Chondrocyte (in vitro differentiated cells): ENCODE measurements at regions not wholly inside any gene's neighbourhood (a gene's known extent, or its start where the extent isn't known, plus 50 kb on each side); places are given as distances from the start of the nearest gene placed in this dataset.
A peak's percentile ranks its signal among the peaks of the same experiment; 100 is the strongest.

Source experiments
- DNase-seq: peaks from one replicate; pipeline ENCODE4 v3.0.0; 2021; ENCODE audit warnings: mixed read lengths, low spot score
- H3K27ac Mint-ChIP-seq: one replicate; pipeline ENCODE4 v1.8.0; 2021; ENCODE audit warnings: mild to moderate bottlenecking, moderate library complexity, mixed read lengths; ENCODE audit not compliant: unreplicated experiment
- H3K27me3 Mint-ChIP-seq: 2 replicates; pipeline ENCODE4 v1.8.0; 2021; ENCODE audit warnings: low read depth, mixed read lengths
- H3K36me3 Mint-ChIP-seq: 2 replicates; pipeline ENCODE4 v1.8.0; 2021; ENCODE audit warnings: low read depth, mixed read lengths
- H3K4me1 Mint-ChIP-seq: 2 replicates; pipeline ENCODE4 v1.8.0; 2021; ENCODE audit warnings: low read depth, mild to moderate bottlenecking, mixed read lengths
- H3K4me3 Mint-ChIP-seq: one replicate; pipeline ENCODE4 v1.8.0; 2021; ENCODE audit warnings: mild to moderate bottlenecking, moderate library complexity, mixed read lengths; ENCODE audit not compliant: unreplicated experiment
- H3K9me3 Mint-ChIP-seq: 2 replicates; pipeline ENCODE4 v1.8.0; 2021; ENCODE audit warnings: low read depth, mixed read lengths
- TF ChIP-seq, protein P1 (sequence below): fragments of 200-600 bp; sonication (generic); IDR thresholded peaks from 2 replicates; pipeline ENCODE4 v1.5.0; 2021; ENCODE audit warnings: antibody characterized with exemption, mild to moderate bottlenecking, moderate library complexity

DNA sequence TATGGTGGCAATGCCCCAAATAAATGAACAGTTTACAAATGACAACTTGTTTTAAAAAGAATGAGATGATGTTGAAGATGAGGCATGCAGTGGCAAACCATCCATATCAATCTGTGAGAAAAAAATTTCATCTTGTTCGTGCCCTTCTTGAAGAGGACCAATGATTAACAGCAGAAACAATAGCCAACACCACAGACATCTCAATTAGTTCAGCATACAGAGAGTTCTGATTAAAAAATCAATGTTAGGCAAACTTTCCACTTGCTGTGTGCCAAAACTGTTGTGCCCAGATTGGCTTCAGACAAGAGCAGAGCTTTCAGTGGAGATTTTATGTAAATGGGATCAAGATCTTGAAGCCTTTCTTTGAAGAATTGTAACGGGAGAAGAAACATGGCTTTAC is 329.9 kb downstream of the BMP4 start:
- no peaks in the 10 kb centered on the region for H3K36me3 Mint-ChIP-seq
- H3K27ac Mint-ChIP-seq = no peak overlapping the region
- peaks cover 29% of the 10 kb centered on the region for H3K4me1 Mint-ChIP-seq
- H3K9me3 Mint-ChIP-seq = no peaks in the 10 kb centered on the region
- no peaks in the 10 kb centered on the region for H3K27me3 Mint-ChIP-seq
- H3K4me3 Mint-ChIP-seq = no peak overlapping the region
- DNase-seq = no peak
- TF ChIP-seq, protein P1, sequence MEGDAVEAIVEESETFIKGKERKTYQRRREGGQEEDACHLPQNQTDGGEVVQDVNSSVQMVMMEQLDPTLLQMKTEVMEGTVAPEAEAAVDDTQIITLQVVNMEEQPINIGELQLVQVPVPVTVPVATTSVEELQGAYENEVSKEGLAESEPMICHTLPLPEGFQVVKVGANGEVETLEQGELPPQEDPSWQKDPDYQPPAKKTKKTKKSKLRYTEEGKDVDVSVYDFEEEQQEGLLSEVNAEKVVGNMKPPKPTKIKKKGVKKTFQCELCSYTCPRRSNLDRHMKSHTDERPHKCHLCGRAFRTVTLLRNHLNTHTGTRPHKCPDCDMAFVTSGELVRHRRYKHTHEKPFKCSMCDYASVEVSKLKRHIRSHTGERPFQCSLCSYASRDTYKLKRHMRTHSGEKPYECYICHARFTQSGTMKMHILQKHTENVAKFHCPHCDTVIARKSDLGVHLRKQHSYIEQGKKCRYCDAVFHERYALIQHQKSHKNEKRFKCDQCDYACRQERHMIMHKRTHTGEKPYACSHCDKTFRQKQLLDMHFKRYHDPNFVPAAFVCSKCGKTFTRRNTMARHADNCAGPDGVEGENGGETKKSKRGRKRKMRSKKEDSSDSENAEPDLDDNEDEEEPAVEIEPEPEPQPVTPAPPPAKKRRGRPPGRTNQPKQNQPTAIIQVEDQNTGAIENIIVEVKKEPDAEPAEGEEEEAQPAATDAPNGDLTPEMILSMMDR = no peak

DNA sequence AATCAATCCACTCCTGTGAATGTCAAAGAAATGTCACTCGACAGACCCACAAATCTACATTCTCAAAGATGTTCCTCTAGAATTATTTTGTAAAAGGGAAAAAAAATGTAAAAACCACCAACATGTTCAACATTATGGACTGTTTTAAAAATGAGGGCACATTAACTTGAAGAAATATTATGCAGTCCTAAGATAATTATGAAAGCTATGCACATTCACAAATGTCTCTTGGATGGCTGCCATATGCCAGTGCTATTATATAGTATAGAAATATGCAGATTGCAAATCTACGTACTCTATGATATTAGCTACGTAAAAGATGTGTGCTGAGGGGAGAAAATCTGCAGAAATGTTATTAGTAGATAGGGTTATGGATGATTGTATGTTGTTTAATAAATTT is 334.2 kb downstream of the BMP4 start:
- Mint-ChIP-seq H3K4me3 (no peak overlapping the region), H3K36me3 (no peaks in the 10 kb centered on the region), H3K9me3 (peaks cover 2% of the 10 kb centered on the region), H3K27ac (peak overlapping the region; percentile 54), H3K4me1 (peaks cover 38% of the 10 kb centered on the region), H3K27me3 (no peaks in the 10 kb centered on the region)
- DNase-seq = no peak
- TF ChIP-seq, protein P1 = no peak

GRCh38 chr14:53621921-53622320 is 334.7 kb downstream of the BMP4 start:
- no peak overlapping the region for H3K4me3 Mint-ChIP-seq
- H3K36me3 Mint-ChIP-seq = no peaks in the 10 kb centered on the region
- DNase-seq = no peak
- TF ChIP-seq, protein P1 = no peak
- H3K9me3 Mint-ChIP-seq = peaks cover 2% of the 10 kb centered on the region
- H3K27me3 Mint-ChIP-seq = no peaks in the 10 kb centered on the region
- peaks cover 38% of the 10 kb centered on the region for H3K4me1 Mint-ChIP-seq
- peak overlapping the region; percentile 63 for H3K27ac Mint-ChIP-seq

- Mint-ChIP-seq H3K4me1 (peaks cover 38% of the 10 kb centered on the region), H3K36me3 (no peaks in the 10 kb centered on the region), H3K27ac (peak overlapping the region; percentile 74), H3K4me3 (no peak overlapping the region), H3K9me3 (peaks cover 2% of the 10 kb centered on the region), H3K27me3 (no peaks in the 10 kb centered on the region)
- no peak for DNase-seq
- TF ChIP-seq, protein P1 = no peak
Measured at GRCh38 chr14:53621433-53621832, 335.2 kb downstream of the BMP4 start.

GRCh38 chr14:53620890-53621289 is 335.7 kb downstream of the BMP4 start:
- Mint-ChIP-seq H3K4me3 (no peak overlapping the region), H3K4me1 (peaks cover 38% of the 10 kb centered on the region), H3K27ac (peak overlapping the region; percentile 87), H3K27me3 (no peaks in the 10 kb centered on the region), H3K36me3 (no peaks in the 10 kb centered on the region), H3K9me3 (peaks cover 2% of the 10 kb centered on the region)
- DNase-seq = no peak
- TF ChIP-seq, protein P1 = no peak
